H1 (cell line): ENCODE measurements at regions not wholly inside any gene's neighbourhood (a gene's known extent, or its start where the extent isn't known, plus 50 kb on each side); places are given as distances from the start of the nearest gene placed in this dataset.

Source experiments
- CTCF ChIA-PET: fragments of 300-600 bp; sonication (Branson Sonifier 250); formaldehyde crosslinking; loops from one replicate; lab custom pipeline; 2021; ENCODE audit not compliant: partially characterized antibody; lab: Charles Lee
- POLR2A ChIA-PET: fragments of 300-600 bp; sonication (Branson Sonifier 250); formaldehyde crosslinking; loops from one replicate; lab custom pipeline; 2021; ENCODE audit warnings: inconsistent platforms; ENCODE audit not compliant: partially characterized antibody; lab: Charles Lee
- DNase-seq, 2 experiments: peaks; one replicate each; pipeline versions ENCODE4 v3.0.0 to v3.0.0-alpha.2; 2010 to 2022; ENCODE audit warnings: low spot score in 2 of 2, low read depth in 1 of 2, mixed read lengths in 1 of 2
- FAIRE-seq: peaks from 2 replicates; lab custom pipeline; 2011; peaks lifted over from hg19 to GRCh38; lab: Jason Lieb, UNC
- H2AFZ ChIP-seq: 2 replicates; pipeline ENCODE4 v1.8.1; 2012; ENCODE audit warnings: low read length, inconsistent platforms
- H2AK5ac ChIP-seq: 2 replicates; pipeline ENCODE4 v1.6.1; 2013; ENCODE audit warnings: low read depth, low read length
- H2BK120ac ChIP-seq: replicated peaks from 2 replicates; pipeline ENCODE3; 2013; ENCODE audit warnings: low read depth, low read length, inconsistent platforms
- H2BK12ac ChIP-seq: 2 replicates; pipeline ENCODE4 v1.6.1; 2013; ENCODE audit warnings: low read depth, low read length
- H2BK15ac ChIP-seq: 2 replicates; pipeline ENCODE4 v1.6.1; 2013; ENCODE audit warnings: low read length
- H2BK20ac ChIP-seq: 2 replicates; pipeline ENCODE4 v1.6.1; 2013; ENCODE audit warnings: low read length
- H2BK5ac ChIP-seq: 2 replicates; pipeline ENCODE4 v1.6.1; 2013; ENCODE audit warnings: low read depth, low read length
- H3K14ac ChIP-seq: 2 replicates; pipeline ENCODE4 v1.6.1; 2013; ENCODE audit warnings: inconsistent platforms; ENCODE audit not compliant: insufficient read length
- H3K18ac ChIP-seq: 2 replicates; pipeline ENCODE4 v1.6.1; 2013; ENCODE audit warnings: low read length; ENCODE audit errors: extremely low read depth
- H3K23ac ChIP-seq: 2 replicates; pipeline ENCODE4 v1.6.1; 2013; ENCODE audit warnings: inconsistent platforms; ENCODE audit not compliant: insufficient read length
- H3K23me2 ChIP-seq: 2 replicates; pipeline ENCODE4 v1.6.1; 2013; ENCODE audit warnings: low read depth, low read length
- H3K27ac ChIP-seq: 2 replicates; pipeline ENCODE4 v1.6.1; 2011; ENCODE audit warnings: low read depth, low read length, inconsistent platforms
- H3K27me3 ChIP-seq, 4 experiments: replicated peaks in 1 of 4; 1 replicate in 1 of 4; 2 replicates in 3 of 4; pipeline versions ENCODE4 v1.6.1 to v1.8.1; 2011 to 2013; ENCODE audit warnings: low read length in 3 of 4, mild to moderate bottlenecking in 3 of 4, inconsistent platforms in 2 of 4, mixed read lengths in 2 of 4, moderate library complexity in 1 of 4; ENCODE audit not compliant: control insufficient read depth in 3 of 4, insufficient read depth in 3 of 4; ENCODE audit errors: extremely low read depth in 1 of 4
- H3K36me3 ChIP-seq, 4 experiments: 2 replicates each; pipeline versions ENCODE4 v1.6.1 to v1.8.1; 2011 to 2013; ENCODE audit warnings: mild to moderate bottlenecking in 4 of 4, low read length in 3 of 4, moderate library complexity in 2 of 4, control low read depth in 1 of 4, inconsistent platforms in 1 of 4; ENCODE audit not compliant: insufficient read depth in 4 of 4, control insufficient read depth in 2 of 4
- H3K4ac ChIP-seq: replicated peaks from 2 replicates; pipeline ENCODE3; 2013; ENCODE audit warnings: low read length, low read depth, mixed read lengths, inconsistent platforms; ENCODE audit not compliant: insufficient read length
- H3K4me1 ChIP-seq, 4 experiments: replicated peaks in 1 of 4; 1 replicate in 1 of 4; 2 replicates in 3 of 4; pipeline versions ENCODE4 v1.6.1 to v1.8.1; 2011 to 2013; ENCODE audit warnings: low read length in 3 of 4, inconsistent platforms in 2 of 4, mixed read lengths in 1 of 4; ENCODE audit not compliant: insufficient read depth in 4 of 4, control insufficient read depth in 3 of 4
- H3K4me2 ChIP-seq, 2 experiments: 2 replicates each; pipeline versions ENCODE4 v1.6.1 to v1.8.1; 2011 to 2013; ENCODE audit warnings: low read depth in 2 of 2, low read length in 2 of 2, control low read depth in 1 of 2, inconsistent platforms in 1 of 2, mild to moderate bottlenecking in 1 of 2; ENCODE audit not compliant: insufficient read depth in 1 of 2
- H3K4me3 ChIP-seq, 4 experiments: fragments of 200-600, 300-600 bp in 1 of 4; sonication (generic), shearing (Covaris generic), sonication (Bioruptor Twin) in 1 of 4; 2 replicates each; pipeline versions ENCODE4 v1.5.1 to v1.8.1; 2011 to 2016; ENCODE audit warnings: low read length in 4 of 4, low read depth in 3 of 4, control low read depth in 2 of 4, inconsistent platforms in 2 of 4, mild to moderate bottlenecking in 2 of 4, mixed read lengths in 1 of 4, moderate library complexity in 1 of 4; ENCODE audit not compliant: insufficient read depth in 2 of 4; ENCODE audit errors: extremely low read depth in 1 of 4
- H3K56ac ChIP-seq: replicated peaks from 2 replicates; pipeline ENCODE3; 2013; ENCODE audit warnings: low read depth, mild to moderate bottlenecking, mixed read lengths, low read length, inconsistent platforms; ENCODE audit not compliant: insufficient read length
- H3K79me1 ChIP-seq: 2 replicates; pipeline ENCODE4 v1.6.1; 2013; ENCODE audit warnings: low read depth, low read length, control low read depth
- H3K79me2 ChIP-seq, 2 experiments: 2 replicates each; pipeline versions ENCODE4 v1.6.1 to v1.8.1; 2012 to 2013; ENCODE audit warnings: low read length in 2 of 2, mild to moderate bottlenecking in 2 of 2, inconsistent platforms in 1 of 2; ENCODE audit not compliant: insufficient read depth in 2 of 2, control insufficient read depth in 1 of 2
- H3K9ac ChIP-seq, 4 experiments: replicated peaks in 1 of 4; 1 replicate in 1 of 4; 2 replicates in 3 of 4; pipeline versions ENCODE4 v1.6.1 to v1.8.1; 2011 to 2013; ENCODE audit warnings: low read depth in 3 of 4, low read length in 3 of 4, control low read depth in 2 of 4, mild to moderate bottlenecking in 2 of 4, moderate library complexity in 2 of 4, inconsistent platforms in 1 of 4; ENCODE audit errors: extremely low read depth in 1 of 4
- H3K9me3 ChIP-seq, 2 experiments: 2 replicates each; pipeline versions ENCODE4 v1.6.1 to v1.8.1; 2012 to 2013; ENCODE audit warnings: mild to moderate bottlenecking in 2 of 2, moderate library complexity in 2 of 2, control low read depth in 1 of 2, inconsistent platforms in 1 of 2, low read depth in 1 of 2, low read length in 1 of 2, mixed read lengths in 1 of 2; ENCODE audit not compliant: insufficient read depth in 2 of 2
- H4K20me1 ChIP-seq, 2 experiments: replicated peaks in 1 of 2; 2 replicates each; pipeline versions ENCODE3 to v1.8.1; 2011 to 2013; ENCODE audit warnings: inconsistent platforms in 2 of 2, low read length in 2 of 2, mild to moderate bottlenecking in 1 of 2; ENCODE audit not compliant: insufficient read depth in 2 of 2, control insufficient read depth in 1 of 2
- H4K5ac ChIP-seq: 2 replicates; pipeline ENCODE4 v1.6.1; 2013; ENCODE audit warnings: low read length, low read depth, mixed read lengths, inconsistent platforms; ENCODE audit not compliant: insufficient read length
- H4K8ac ChIP-seq: 2 replicates; pipeline ENCODE4 v1.8.0; 2013; ENCODE audit warnings: mild to moderate bottlenecking, moderate library complexity, low read length, inconsistent platforms; ENCODE audit not compliant: insufficient read depth; ENCODE audit errors: extremely low read depth
- H4K91ac ChIP-seq: replicated peaks from 2 replicates; pipeline ENCODE3; 2013; ENCODE audit warnings: low read length, mixed read lengths, inconsistent platforms; ENCODE audit not compliant: insufficient read length
- KDM5A ChIP-seq: fragments of 200-600 bp; IDR thresholded peaks from 2 replicates; pipeline ENCODE4 v1.7.1; 2012; ENCODE audit warnings: mild to moderate bottlenecking, low read length, inconsistent platforms, mixed read lengths
- WGBS, 2 experiments: shearing (Covaris generic) in 1 of 2; methylation state at CpG; one replicate each; pipeline versions ENCODE4 v1.1.6 to v1.1.7; 2013 to 2015; ENCODE audit warnings: low lambda C conversion rate in 2 of 2, mixed read lengths in 2 of 2, inconsistent platforms in 1 of 2, low coverage in 1 of 2, missing lambda C conversion rate in 1 of 2; ENCODE audit not compliant: insufficient replicate concordance in 2 of 2, insufficient coverage in 1 of 2, insufficient read length in 1 of 2; ENCODE audit errors: extremely low coverage in 1 of 2, missing lambda C conversion rate in 1 of 2; 5-methylcytosine and 5-hydroxymethylcytosine counted together

DNA sequence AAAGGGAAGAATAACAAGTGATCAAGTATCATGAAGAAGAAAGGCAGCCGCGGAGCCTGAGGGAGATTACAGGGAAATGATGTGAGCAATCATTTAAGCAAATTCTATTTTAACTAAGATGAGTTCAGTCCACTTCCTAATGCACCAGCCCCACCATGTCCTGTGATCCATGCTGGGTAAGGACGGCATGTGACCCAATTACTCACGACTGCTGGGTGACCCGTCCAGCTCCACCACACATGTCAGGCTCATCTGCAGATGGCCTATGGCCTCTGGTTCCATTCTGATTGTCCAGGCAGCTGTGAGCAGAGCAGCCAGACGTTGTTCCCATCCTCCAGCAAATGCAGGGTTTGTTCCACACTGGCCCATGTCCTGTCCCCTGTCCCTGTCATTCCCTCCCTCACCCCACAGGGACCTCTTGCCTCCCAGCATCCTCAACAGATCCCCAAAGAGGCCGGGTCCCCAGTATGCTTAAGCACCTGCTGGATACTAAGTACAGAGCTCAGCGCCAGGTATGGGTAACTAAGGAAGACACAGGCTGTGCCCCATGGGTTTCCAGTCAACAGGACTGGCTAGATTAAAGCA lies 87.9 kb downstream of the MATN1 start:
- Histone ChIP-seq H3K9ac (no peak overlapping the region), H3K27ac (no peak overlapping the region), H2BK5ac (no peak overlapping the region), H3K4me3 (no peak overlapping the region), H3K14ac (no peak overlapping the region), H3K36me3 (no peaks in the 10 kb centered on the region), H3K27me3 (no peaks in the 10 kb centered on the region), H2BK20ac (no peak overlapping the region), H4K5ac (no peak overlapping the region), H3K4me1 (no peaks in the 10 kb centered on the region), H3K4me2 (no peak overlapping the region), H2AFZ (no peak overlapping the region), H3K79me2 (no peaks in the 10 kb centered on the region; a peak in 1 of 4 replicates), H3K79me1 (no peaks in the 10 kb centered on the region), H4K91ac (no peak overlapping the region), H3K9me3 (no peaks in the 10 kb centered on the region), H2AK5ac (no peak overlapping the region), H3K56ac (no peak overlapping the region), H4K20me1 (no peaks in the 10 kb centered on the region), H2BK120ac (no peak overlapping the region), H4K8ac (no peak overlapping the region), H3K23ac (no peak overlapping the region), H3K18ac (no peak overlapping the region), H3K4ac (no peak overlapping the region), H3K23me2 (peaks cover 4% of the 10 kb centered on the region; the same call in 1 of the 2 replicates), H2BK12ac (no peak overlapping the region), H2BK15ac (no peak overlapping the region)
- CTCF ChIA-PET = interaction anchor here (1.4 kb wide), 1 partner anchor 24 kb away, joined by 3 read pairs; no protein-coding TSS in a partner anchor
- no peak for TF ChIP-seq KDM5A
- FAIRE-seq = no peak
- no peak for DNase-seq
- WGBS, 2 experiments = 76% methylated on average over 8 of the region's 8 CpGs; no CpG with 5 or more reads in 1 of the 2 experiments
- POLR2A ChIA-PET = no interaction called here
